ENCODE measurements at regions not wholly inside any gene's neighbourhood (a gene's known extent, or its start where the extent isn't known, plus 50 kb on each side); places are given as distances from the start of the nearest gene placed in this dataset.

- no peaks in the 10 kb centered on the region for H3K9me3 Mint-ChIP-seq (ENCODE audit: unreplicated experiment)
- peaks cover 55% of the 10 kb centered on the region for H3K4me1 Mint-ChIP-seq (ENCODE audit: unreplicated experiment)
- DNase-seq (ENCODE audit: extremely low spot score, unreplicated experiment), result peak; percentile 53
- H3K27ac Mint-ChIP-seq (ENCODE audit: unreplicated experiment), result no peak overlapping the region
- no peak overlapping the region for H3K4me3 Mint-ChIP-seq (ENCODE audit: unreplicated experiment)
- no peaks in the 10 kb centered on the region for H3K36me3 Mint-ChIP-seq (ENCODE audit: unreplicated experiment)
- no peak for TF ChIP-seq CTCF (IDR thresholded peaks at IDR 0.05)
- peaks cover 18% of the 10 kb centered on the region for H3K27me3 Mint-ChIP-seq (ENCODE audit: unreplicated experiment)
Observed at GRCh38 chr10:44196336-44196735, 188.6 kb downstream of the CXCL12 start.

- no peak overlapping the region for H3K4me3 Mint-ChIP-seq (ENCODE audit: unreplicated experiment)
- H3K9me3 Mint-ChIP-seq (ENCODE audit: unreplicated experiment), result peaks cover 2% of the 10 kb centered on the region
- peak; percentile 44 for DNase-seq (ENCODE audit: extremely low spot score, unreplicated experiment)
- peaks cover 55% of the 10 kb centered on the region for H3K4me1 Mint-ChIP-seq (ENCODE audit: unreplicated experiment)
- H3K36me3 Mint-ChIP-seq (ENCODE audit: unreplicated experiment), result no peaks in the 10 kb centered on the region
- H3K27ac Mint-ChIP-seq (ENCODE audit: unreplicated experiment), result no peak overlapping the region
- peaks cover 22% of the 10 kb centered on the region for H3K27me3 Mint-ChIP-seq (ENCODE audit: unreplicated experiment)
- no peak for TF ChIP-seq CTCF (IDR thresholded peaks at IDR 0.05)
Observed at GRCh38 chr10:44196008-44196320, 188.9 kb downstream of the CXCL12 start.

DNA sequence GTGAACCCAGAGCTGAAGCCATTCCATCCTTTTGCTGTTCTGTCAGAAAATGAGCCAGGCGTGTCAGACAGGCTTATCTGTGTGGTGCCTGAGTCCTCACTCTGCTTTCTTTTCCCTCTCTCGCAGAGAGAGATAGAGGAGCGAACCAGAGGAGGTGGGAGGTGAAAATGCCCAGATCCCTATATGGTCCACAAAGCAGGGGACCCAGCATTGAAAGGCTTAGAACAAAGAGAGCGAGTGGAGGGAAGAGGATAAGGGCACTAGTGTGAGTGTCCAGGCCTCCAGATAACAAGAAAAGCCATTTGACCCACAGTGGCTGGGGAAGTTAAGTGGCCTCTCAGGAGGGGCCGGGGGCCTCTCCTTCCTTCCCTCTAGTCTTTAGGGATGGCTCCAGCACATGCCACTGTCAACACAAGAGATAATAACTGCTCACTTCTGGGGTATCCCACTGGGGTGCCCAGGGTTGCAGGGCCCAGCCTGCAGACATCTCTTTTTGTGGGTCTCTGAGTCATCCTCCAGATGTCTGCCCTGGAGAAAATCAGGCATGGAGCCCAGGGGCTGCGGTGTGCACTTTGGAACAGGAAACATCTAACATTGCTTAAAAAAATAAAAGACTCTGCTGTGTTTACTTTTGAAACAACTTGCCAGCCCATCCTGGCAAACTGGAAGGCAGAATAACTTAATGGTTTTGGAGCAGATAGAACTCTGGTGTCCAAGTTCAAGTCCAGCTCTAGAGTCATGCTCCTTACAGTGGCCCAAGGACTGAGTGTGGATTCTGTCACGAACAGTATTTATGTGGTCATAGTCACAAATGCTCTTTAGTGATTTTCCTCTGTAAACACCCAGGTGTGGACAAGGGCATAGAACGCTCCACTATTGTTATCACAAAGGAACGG, 189.5 kb downstream of the CXCL12 start:
- Mint-ChIP-seq H3K4me3 (ENCODE audit: unreplicated experiment) (no peak overlapping the region), H3K36me3 (ENCODE audit: unreplicated experiment) (no peaks in the 10 kb centered on the region), H3K27me3 (ENCODE audit: unreplicated experiment) (peaks cover 28% of the 10 kb centered on the region), H3K9me3 (ENCODE audit: unreplicated experiment) (peaks cover 8% of the 10 kb centered on the region), H3K27ac (ENCODE audit: unreplicated experiment) (peak overlapping the region; percentile 17), H3K4me1 (ENCODE audit: unreplicated experiment) (peaks cover 55% of the 10 kb centered on the region)
- no peak for TF ChIP-seq CTCF (IDR thresholded peaks at IDR 0.05)
- DNase-seq (ENCODE audit: extremely low spot score, unreplicated experiment), result peak; percentile 89

GRCh38 chr10:44194435-44194834, 190.5 kb downstream of the CXCL12 start:
- no peak for DNase-seq (ENCODE audit: extremely low spot score, unreplicated experiment)
- Mint-ChIP-seq H3K4me3 (ENCODE audit: unreplicated experiment) (no peak overlapping the region), H3K27me3 (ENCODE audit: unreplicated experiment) (peaks cover 27% of the 10 kb centered on the region), H3K4me1 (ENCODE audit: unreplicated experiment) (peaks cover 55% of the 10 kb centered on the region), H3K9me3 (ENCODE audit: unreplicated experiment) (peaks cover 8% of the 10 kb centered on the region), H3K36me3 (ENCODE audit: unreplicated experiment) (no peaks in the 10 kb centered on the region), H3K27ac (ENCODE audit: unreplicated experiment) (no peak overlapping the region)
- no peak for TF ChIP-seq CTCF (IDR thresholded peaks at IDR 0.05)

GRCh38 chr10:44193567-44194220, 191.2 kb downstream of the CXCL12 start:
- Mint-ChIP-seq H3K4me1 (ENCODE audit: unreplicated experiment) (peaks cover 51% of the 10 kb centered on the region), H3K9me3 (ENCODE audit: unreplicated experiment) (peaks cover 8% of the 10 kb centered on the region), H3K4me3 (ENCODE audit: unreplicated experiment) (no peak overlapping the region), H3K36me3 (ENCODE audit: unreplicated experiment) (peaks cover 1% of the 10 kb centered on the region), H3K27me3 (ENCODE audit: unreplicated experiment) (peaks cover 32% of the 10 kb centered on the region), H3K27ac (ENCODE audit: unreplicated experiment) (no peak overlapping the region)
- DNase-seq (ENCODE audit: extremely low spot score, unreplicated experiment), result peak; percentile 78
- TF ChIP-seq CTCF (IDR thresholded peaks at IDR 0.05), result peak; percentile 19

All from osteocyte (in vitro differentiated cells).